ENCODE measurements at regions not wholly inside any gene's neighbourhood (a gene's known extent, or its start where the extent isn't known, plus 50 kb on each side); places are given as distances from the start of the nearest gene placed in this dataset.

GRCh38 chr18:76672627-76673026 lies 149.7 kb upstream of the ZNF236 start:
- DNase-seq (ENCODE audit: low spot score in 2 of 2): no peak
- no peak overlapping the region for H3K27ac ChIP-seq
- H3K36me3 ChIP-seq: no peaks in the 10 kb centered on the region
- intact Hi-C loops (cut with DNase I): no loop called here
- H3K9me3 ChIP-seq: no peaks in the 10 kb centered on the region
- H3K27me3 ChIP-seq: no peaks in the 10 kb centered on the region
- TF ChIP-seq, protein P1, sequence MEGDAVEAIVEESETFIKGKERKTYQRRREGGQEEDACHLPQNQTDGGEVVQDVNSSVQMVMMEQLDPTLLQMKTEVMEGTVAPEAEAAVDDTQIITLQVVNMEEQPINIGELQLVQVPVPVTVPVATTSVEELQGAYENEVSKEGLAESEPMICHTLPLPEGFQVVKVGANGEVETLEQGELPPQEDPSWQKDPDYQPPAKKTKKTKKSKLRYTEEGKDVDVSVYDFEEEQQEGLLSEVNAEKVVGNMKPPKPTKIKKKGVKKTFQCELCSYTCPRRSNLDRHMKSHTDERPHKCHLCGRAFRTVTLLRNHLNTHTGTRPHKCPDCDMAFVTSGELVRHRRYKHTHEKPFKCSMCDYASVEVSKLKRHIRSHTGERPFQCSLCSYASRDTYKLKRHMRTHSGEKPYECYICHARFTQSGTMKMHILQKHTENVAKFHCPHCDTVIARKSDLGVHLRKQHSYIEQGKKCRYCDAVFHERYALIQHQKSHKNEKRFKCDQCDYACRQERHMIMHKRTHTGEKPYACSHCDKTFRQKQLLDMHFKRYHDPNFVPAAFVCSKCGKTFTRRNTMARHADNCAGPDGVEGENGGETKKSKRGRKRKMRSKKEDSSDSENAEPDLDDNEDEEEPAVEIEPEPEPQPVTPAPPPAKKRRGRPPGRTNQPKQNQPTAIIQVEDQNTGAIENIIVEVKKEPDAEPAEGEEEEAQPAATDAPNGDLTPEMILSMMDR (IDR thresholded peaks at IDR 0.05): no peak
- H3K4me3 ChIP-seq: no peak overlapping the region
- H3K4me1 ChIP-seq: peaks cover 0 to 6% of the 10 kb centered on the region in 2 donors

- Histone ChIP-seq H3K27ac (peak overlapping the region in 1 of 2 donors; percentile 61), H3K27me3 (no peaks in the 10 kb centered on the region), H3K4me3 (peak overlapping the region in 1 of 2 donors; percentile 4), H3K4me1 (peaks cover 0 to 6% of the 10 kb centered on the region in 2 donors), H3K36me3 (no peaks in the 10 kb centered on the region), H3K9me3 (no peaks in the 10 kb centered on the region)
- DNase-seq (ENCODE audit: low spot score in 2 of 2): no peak
- intact Hi-C loops (cut with DNase I): no loop called here
- TF ChIP-seq, protein P1 (IDR thresholded peaks at IDR 0.05): no peak
Observed at GRCh38 chr18:76670564-76671288, 151.6 kb upstream of the ZNF236 start.

DNA sequence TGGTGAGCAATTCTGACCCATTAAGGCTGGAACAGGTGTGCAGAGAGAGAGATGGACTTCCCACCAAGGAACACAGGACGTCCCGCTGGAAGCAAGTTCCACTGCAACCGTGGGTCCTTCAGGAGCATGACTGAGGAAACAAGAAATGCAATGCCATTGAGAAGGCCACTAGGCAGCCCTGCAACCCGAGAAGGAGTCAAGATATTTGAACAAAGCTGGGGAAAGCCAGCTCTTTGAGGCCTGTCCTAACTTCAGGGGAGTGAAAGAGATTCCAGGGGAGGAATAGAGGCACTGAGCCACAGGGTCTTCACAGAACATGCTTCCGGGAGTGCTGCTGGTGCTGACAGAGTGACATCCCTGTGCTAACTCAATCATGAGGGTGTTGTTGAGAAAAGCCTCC lies 153.8 kb upstream of the ZNF236 start:
- no peaks in the 10 kb centered on the region for H3K36me3 ChIP-seq
- TF ChIP-seq, protein P1 (IDR thresholded peaks at IDR 0.05): no peak
- intact Hi-C loops (cut with DNase I): no loop called here

GRCh38 chr18:76668119-76668518 lies 154.2 kb upstream of the ZNF236 start:
- intact Hi-C loops (cut with DNase I): no loop called here
- Histone ChIP-seq H3K4me1 (peaks cover 0 to 6% of the 10 kb centered on the region in 2 donors), H3K9me3 (no peaks in the 10 kb centered on the region), H3K36me3 (no peaks in the 10 kb centered on the region), H3K27ac (no peak overlapping the region), H3K27me3 (no peaks in the 10 kb centered on the region), H3K4me3 (no peak overlapping the region)
- TF ChIP-seq, protein P1 (IDR thresholded peaks at IDR 0.05): no peak
- no peak for DNase-seq (ENCODE audit: low spot score in 2 of 2)

More for the DNA sequence above, 153.8 kb upstream of the ZNF236 start:
- Histone ChIP-seq H3K27ac (no peak overlapping the region), H3K27me3 (no peaks in the 10 kb centered on the region), H3K4me3 (no peak overlapping the region), H3K9me3 (no peaks in the 10 kb centered on the region), H3K4me1 (peaks cover 0 to 6% of the 10 kb centered on the region in 2 donors)
- DNase-seq (ENCODE audit: low spot score in 2 of 2): no peak

DNA sequence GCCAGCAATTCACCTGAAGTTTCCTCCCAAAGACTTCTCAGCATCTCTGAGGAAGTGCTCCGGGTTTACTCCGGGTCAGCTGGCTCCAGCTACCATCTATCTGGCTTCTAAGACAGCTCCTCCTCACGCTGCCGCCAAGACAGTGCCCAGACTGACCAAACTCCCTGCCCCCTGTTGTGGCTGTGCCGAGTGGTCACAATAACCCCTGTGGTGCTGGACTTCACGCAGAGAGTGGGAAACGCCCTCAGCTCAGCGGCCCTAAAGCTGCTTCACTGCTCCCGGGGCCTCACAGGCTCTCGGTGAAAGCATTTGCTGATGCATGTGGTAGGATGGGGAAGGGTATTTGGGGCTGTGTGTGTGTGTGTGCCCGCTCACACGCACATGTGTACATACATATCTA lies 154.8 kb upstream of the ZNF236 start:
- DNase-seq (ENCODE audit: low spot score in 2 of 2): no peak
- Histone ChIP-seq H3K4me3 (no peak overlapping the region), H3K4me1 (peaks cover 0 to 6% of the 10 kb centered on the region in 2 donors), H3K27ac (no peak overlapping the region), H3K36me3 (no peaks in the 10 kb centered on the region), H3K9me3 (no peaks in the 10 kb centered on the region), H3K27me3 (no peaks in the 10 kb centered on the region)
- TF ChIP-seq, protein P1 (IDR thresholded peaks at IDR 0.05): no peak
- intact Hi-C loops (cut with DNase I): no loop called here
